CMK (cell line): ENCODE measurements at regions not wholly inside any gene's neighbourhood (a gene's known extent, or its start where the extent isn't known, plus 50 kb on each side); places are given as distances from the start of the nearest gene placed in this dataset.
"Not testable (repeated sequence)": the region's sequence is repeated elsewhere in the genome, so short reads cannot be mapped to it uniquely, and the experiment has no call there.

ENCODE experiments used
- DNase-seq: peaks from one replicate; pipeline ENCODE4 v3.0.0-alpha.2; 2010; ENCODE audit warnings: low read depth

DNA sequence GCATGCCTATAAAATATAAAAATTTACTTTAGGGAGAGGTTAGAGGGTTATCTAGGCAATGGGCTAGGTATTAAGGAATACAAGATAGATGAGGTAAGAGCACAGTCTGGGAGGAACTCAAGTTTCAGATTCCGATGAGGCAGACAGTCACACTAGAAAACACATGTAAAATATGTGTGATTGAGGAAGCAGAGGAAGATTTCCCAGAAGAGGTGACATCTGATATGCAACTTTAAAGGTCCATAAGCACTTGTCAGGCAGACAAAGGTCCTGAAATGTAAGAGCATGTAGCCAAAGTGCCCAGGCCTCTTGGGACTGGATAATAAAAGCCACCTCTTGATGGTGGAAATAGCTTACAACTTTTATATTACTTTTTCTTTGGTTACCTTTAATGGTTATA lies 81.1 kb upstream of the AADAT start:
- DNase-seq = no peak

GRCh38 chr4:170169699-170170098 lies 79.9 kb upstream of the AADAT start:
- DNase-seq = no peak

DNA sequence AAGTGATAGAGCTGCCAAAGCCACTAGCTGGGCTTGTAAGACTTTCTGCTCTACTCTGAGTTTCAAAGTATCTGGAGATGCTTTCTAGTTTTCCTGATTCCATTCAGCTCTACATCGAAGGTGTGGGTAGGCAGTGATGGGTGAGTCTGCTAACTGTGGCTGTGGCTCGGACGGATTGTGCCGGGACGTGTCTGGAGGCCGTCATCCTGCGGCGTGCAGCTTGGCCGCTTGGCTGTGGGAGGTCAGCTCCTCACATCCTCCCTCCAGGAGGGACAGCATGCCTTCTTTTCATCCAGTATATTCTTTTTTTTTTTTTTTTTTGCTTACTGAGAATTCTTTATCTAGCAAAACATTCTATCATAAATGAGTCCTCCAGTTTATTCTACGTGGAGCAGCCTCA lies 77.9 kb upstream of the AADAT start:
- no peak for DNase-seq

GRCh38 chr4:170166193-170166592 lies 76.4 kb upstream of the AADAT start:
- not testable (repeated sequence) for DNase-seq

DNA sequence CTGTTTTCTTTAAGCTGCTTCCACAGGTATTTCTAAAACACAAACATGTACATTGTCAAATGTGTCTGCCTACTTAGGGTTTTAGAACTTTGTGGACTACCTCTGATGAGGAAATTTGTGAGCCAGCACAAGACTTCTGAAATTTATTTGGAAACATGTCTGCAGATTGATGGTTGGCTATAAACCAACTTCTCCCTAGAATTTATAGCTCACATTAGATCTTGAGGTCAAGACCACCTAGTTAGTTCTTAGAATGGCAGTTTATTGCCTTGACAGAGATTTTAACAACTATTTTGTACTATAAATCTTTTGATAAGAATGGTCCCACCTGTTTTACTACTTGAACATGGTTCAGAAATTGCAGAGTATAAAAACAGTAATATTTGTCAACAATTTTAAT lies 72.7 kb upstream of the AADAT start:
- DNase-seq = no peak

DNA sequence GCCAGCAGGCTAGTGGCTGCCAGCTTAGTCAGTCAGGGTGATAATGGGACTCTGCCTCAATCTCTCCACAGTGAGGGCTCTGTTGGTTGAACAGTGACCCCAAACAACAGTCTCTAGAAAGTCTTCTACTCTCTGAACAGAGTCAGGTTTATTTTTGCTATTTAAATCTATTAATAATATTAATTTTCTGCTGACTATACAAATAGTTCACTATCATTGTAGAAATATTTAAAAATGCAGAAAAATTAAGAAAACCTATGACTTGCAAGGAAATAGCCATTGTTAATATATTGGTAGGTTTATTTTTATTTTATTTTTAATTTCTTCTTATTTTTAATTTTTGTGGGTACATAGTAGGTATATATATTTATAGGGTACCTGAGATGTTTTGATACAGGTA lies 67.9 kb upstream of the AADAT start:
- DNase-seq = no peak

GRCh38 chr4:170145120-170145519 lies 55.4 kb upstream of the AADAT start:
- no peak for DNase-seq

DNA sequence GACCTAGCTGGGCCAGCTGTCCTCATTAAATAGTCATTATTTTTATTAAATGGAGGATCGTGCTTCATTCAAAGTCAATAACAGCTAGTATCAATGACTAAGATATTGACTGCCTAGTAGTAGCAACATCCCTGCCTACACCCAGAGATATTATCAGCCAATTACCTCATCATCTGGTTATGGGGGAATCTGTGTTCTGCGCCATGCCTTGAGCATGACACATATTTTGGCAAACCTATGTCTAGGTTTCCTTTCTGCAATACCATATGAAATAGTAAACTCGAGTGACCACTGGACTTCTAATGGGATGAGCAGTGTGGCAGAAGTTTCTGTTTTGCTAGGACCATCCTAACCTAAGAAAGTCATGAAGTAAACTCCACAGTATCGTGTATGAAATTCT lies 50.0 kb upstream of the AADAT start:
- no peak for DNase-seq
